GM23338 (cell line): ENCODE measurements at regions not wholly inside any gene's neighbourhood (a gene's known extent, or its start where the extent isn't known, plus 50 kb on each side); places are given as distances from the start of the nearest gene placed in this dataset.

Experiments
- ATAC-seq: fragments of 200-7000 bp; cut with Tn5 transposase; 3 replicates; pipeline ENCODE4 v1.9.1; 2020
- DNase-seq: peaks from one replicate; pipeline ENCODE4 v3.0.0-alpha.2; 2015; ENCODE audit warnings: low spot score
- H2AFZ ChIP-seq: fragments of 200-600 bp; sonication (generic); 2 replicates; pipeline ENCODE4 v1.8.0; 2016; ENCODE audit warnings: antibody characterized with exemption, mild to moderate bottlenecking, moderate library complexity
- H3F3A ChIP-seq: fragments of 200-600 bp; sonication (generic); replicated peaks from 2 replicates; pipeline ENCODE4 v1.8.0; 2017; ENCODE audit warnings: antibody characterized with exemption, mixed run types, low read depth
- H3K27ac ChIP-seq: fragments of 200-600 bp; sonication (generic); 2 replicates; pipeline ENCODE4 v1.6.1; 2016; ENCODE audit warnings: low read depth
- H3K27me3 ChIP-seq: fragments of 200-600 bp; sonication (generic); 2 replicates; pipeline ENCODE4 v1.8.0; 2016; ENCODE audit warnings: mild to moderate bottlenecking, mixed run types, moderate library complexity; ENCODE audit not compliant: insufficient read depth
- H3K36me3 ChIP-seq: fragments of 200-600 bp; sonication (generic); 2 replicates; pipeline ENCODE4 v1.8.0; 2016; ENCODE audit warnings: mild to moderate bottlenecking; ENCODE audit not compliant: insufficient read depth
- H3K4me1 ChIP-seq: fragments of 200-600 bp; sonication (generic); 2 replicates; pipeline ENCODE4 v1.8.0; 2016; ENCODE audit warnings: mild to moderate bottlenecking, moderate library complexity; ENCODE audit not compliant: insufficient read depth
- H3K4me2 ChIP-seq: fragments of 200-600 bp; sonication (generic); 2 replicates; pipeline ENCODE4 v1.7.1; 2017; ENCODE audit warnings: mixed run types
- H3K4me3 ChIP-seq: fragments of 200-600 bp; sonication (generic); 2 replicates; pipeline ENCODE4 v1.6.1; 2016; ENCODE audit warnings: mixed run types
- H3K79me2 ChIP-seq: fragments of 200-600 bp; sonication (generic); replicated peaks from 2 replicates; pipeline ENCODE4 v1.8.0; 2017; ENCODE audit warnings: mild to moderate bottlenecking; ENCODE audit not compliant: insufficient read depth
- H3K9me2 ChIP-seq: fragments of 200-600 bp; sonication (generic); 2 replicates; pipeline ENCODE4 v1.8.0; 2017; ENCODE audit not compliant: insufficient read depth
- H4K20me1 ChIP-seq: fragments of 200-600 bp; sonication (generic); replicated peaks from 2 replicates; pipeline ENCODE4 v1.8.0; 2017; ENCODE audit warnings: mild to moderate bottlenecking; ENCODE audit not compliant: insufficient read depth
- H3K27ac Mint-ChIP-seq: 2 replicates; pipeline ENCODE4 v1.8.0; 2020; ENCODE audit warnings: inconsistent platforms, mild to moderate bottlenecking, moderate library complexity, mixed read lengths
- H3K27me3 Mint-ChIP-seq: 3 replicates; pipeline ENCODE4 v1.8.0; 2022; ENCODE audit warnings: low read depth, mild to moderate bottlenecking, moderate library complexity, mixed read lengths, inconsistent platforms; ENCODE audit not compliant: insufficient read depth, poor library complexity
- H3K36me3 Mint-ChIP-seq: 3 replicates; pipeline ENCODE4 v1.8.0; 2021; ENCODE audit warnings: low read depth, mild to moderate bottlenecking, inconsistent platforms, moderate library complexity, mixed read lengths
- H3K4me1 Mint-ChIP-seq: 3 replicates; pipeline ENCODE4 v1.8.0; 2020; ENCODE audit warnings: mild to moderate bottlenecking, inconsistent platforms, mixed read lengths
- H3K4me3 Mint-ChIP-seq: 3 replicates; pipeline ENCODE4 v1.8.0; 2021; ENCODE audit warnings: moderate library complexity, mild to moderate bottlenecking, inconsistent platforms, mixed read lengths
- H3K9me3 Mint-ChIP-seq: 3 replicates; pipeline ENCODE4 v1.8.0; 2020; ENCODE audit warnings: moderate library complexity, mild to moderate bottlenecking, inconsistent platforms, mixed read lengths
- ETS1 ChIP-seq: IDR thresholded peaks from 2 replicates; pipeline ENCODE4 v1.6.1; 2016; ENCODE audit warnings: antibody characterized with exemption
- EZH2 ChIP-seq: fragments of 200-600 bp; sonication (generic); IDR thresholded peaks from one replicate; pipeline ENCODE4 v1.8.0; 2017; ENCODE audit warnings: antibody characterized with exemption, mild to moderate bottlenecking, low read depth; ENCODE audit not compliant: unreplicated experiment
- EZH2phosphoT487 ChIP-seq: fragments of 200-600 bp; sonication (generic); IDR thresholded peaks from one replicate; pipeline ENCODE4 v1.8.1; 2018; ENCODE audit warnings: antibody characterized with exemption; ENCODE audit not compliant: unreplicated experiment
- JUNB ChIP-seq: IDR thresholded peaks from one replicate; pipeline ENCODE4 v1.6.1; 2016; ENCODE audit warnings: antibody characterized with exemption; ENCODE audit not compliant: unreplicated experiment
- POLR2AphosphoS5 ChIP-seq: IDR thresholded peaks from 2 replicates; pipeline ENCODE4 v1.6.1; 2016; ENCODE audit warnings: antibody characterized with exemption, low read depth
- STAT1 ChIP-seq: IDR thresholded peaks from one replicate; pipeline ENCODE4 v1.6.1; 2016; ENCODE audit warnings: antibody characterized with exemption; ENCODE audit not compliant: unreplicated experiment
- ZNF331 ChIP-seq: fragments of 250-450 bp; sonication (Bioruptor Pico); IDR thresholded peaks from 2 replicates; pipeline ENCODE4 v1.5.0; 2020; ENCODE audit warnings: low read depth, mild to moderate bottlenecking, moderate library complexity
- ZNF462 ChIP-seq: fragments of 250-450 bp; sonication (Bioruptor Pico); IDR thresholded peaks from 2 replicates; pipeline ENCODE4 v1.5.0; 2020; ENCODE audit warnings: mild to moderate bottlenecking, moderate library complexity

GRCh38 chr3:162558016-162558415, 1061.4 kb downstream of the OTOL1 start (continued):
- TF ChIP-seq ZNF462 (CRISPR knock-in tag) (no peak), ZNF331 (CRISPR knock-in tag) (no peak)

GRCh38 chr3:162568706-162569105, 1072.1 kb downstream of the OTOL1 start:
- H3K4me3 Mint-ChIP-seq = no peak overlapping the region
- Histone ChIP-seq H3K79me2 (no peaks in the 10 kb centered on the region), H3K4me3 (no peak overlapping the region), H3K9me2 (0 out of 2 replicates have a peak, but pooled peaks cover 4% of the 10 kb centered on the region), H4K20me1 (no peaks in the 10 kb centered on the region), H3K27me3 (no peaks in the 10 kb centered on the region), H3K36me3 (no peaks in the 10 kb centered on the region), H3F3A (no peaks in the 10 kb centered on the region), H3K4me2 (no peak overlapping the region), H3K4me1 (no peaks in the 10 kb centered on the region), H2AFZ (no peak overlapping the region), H3K27ac (no peak overlapping the region)
- H3K36me3 Mint-ChIP-seq = no peaks in the 10 kb centered on the region
- no peaks in the 10 kb centered on the region for H3K4me1 Mint-ChIP-seq
- DNase-seq = no peak
- no peaks in the 10 kb centered on the region for H3K27me3 Mint-ChIP-seq
- H3K27ac Mint-ChIP-seq = no peak overlapping the region
- H3K9me3 Mint-ChIP-seq = no peaks in the 10 kb centered on the region; the same call in 2 of the 3 replicates
- no peak for ATAC-seq
- TF ChIP-seq JUNB (no peak), ZNF462 (CRISPR knock-in tag) (no peak), EZH2 (no peak), POLR2AphosphoS5 (no peak), ZNF331 (CRISPR knock-in tag) (no peak), EZH2phosphoT487 (no peak), STAT1 (no peak), ETS1 (no peak)
